ENCODE measurements at regions not wholly inside any gene's neighbourhood (a gene's known extent, or its start where the extent isn't known, plus 50 kb on each side); places are given as distances from the start of the nearest gene placed in this dataset.

- Histone ChIP-seq H3K27me3 (ENCODE audit: low read length) (no peaks in the 10 kb centered on the region), H3K4me1 (ENCODE audit: insufficient read depth, low read length) (no peaks in the 10 kb centered on the region), H3F3A (ENCODE audit: low read length, unreplicated experiment) (no peaks in the 10 kb centered on the region), H3K9ac (ENCODE audit: low read length) (no peak overlapping the region), H3K4me3 (ENCODE audit: low read length) (no peak overlapping the region), H2AFZ (ENCODE audit: low read length) (no peak overlapping the region), H3K36me3 (ENCODE audit: low read depth, low read length) (no peaks in the 10 kb centered on the region), H3K9me3 (ENCODE audit: low read length) (no peaks in the 10 kb centered on the region), H3K9me2 (replicated peaks; ENCODE audit: low read length) (no peaks in the 10 kb centered on the region), H4K20me1 (ENCODE audit: low read length) (no peaks in the 10 kb centered on the region), H3K4me2 (ENCODE audit: low read length) (no peak overlapping the region), H3K79me2 (ENCODE audit: low read length) (no peaks in the 10 kb centered on the region), H3K27ac (ENCODE audit: low read length) (no peak overlapping the region)
- ChIA-PET POLR2A (ENCODE audit: unreplicated experiment) (no interaction called here), CTCF (no interaction called here)
- TF ChIP-seq EZH2phosphoT487 (IDR thresholded peaks at IDR 0.05; ENCODE audit: borderline replicate concordance, low read length), result no peak
- no peak for TF ChIP-seq CTCF (conservative IDR thresholded peaks at IDR 0.05; ENCODE audit: low read depth, low read length)
- TF ChIP-seq EZH2 (IDR thresholded peaks at IDR 0.05; ENCODE audit: low read length, unreplicated experiment), result no peak
- no peak for DNase-seq
- BruUV-seq (replicated peaks), result no TSS peak
- intact Hi-C loops (cut with micrococcal nuclease), result no loop called here
- no peak for ATAC-seq
These were observed 68.9 kb upstream of the PHACTR2 start for GRCh38 chr6:143608906-143609305.

- DNase-seq (no peak), ATAC-seq (no peak)
- Histone ChIP-seq H3K9me2 (replicated peaks; ENCODE audit: low read length) (no peaks in the 10 kb centered on the region), H3K9ac (ENCODE audit: low read length) (no peak overlapping the region), H3K27me3 (ENCODE audit: low read length) (no peaks in the 10 kb centered on the region), H3K4me3 (ENCODE audit: low read length) (no peak overlapping the region), H3K36me3 (ENCODE audit: low read depth, low read length) (no peaks in the 10 kb centered on the region), H4K20me1 (ENCODE audit: low read length) (no peaks in the 10 kb centered on the region), H3K27ac (ENCODE audit: low read length) (no peak overlapping the region), H3K4me2 (ENCODE audit: low read length) (no peak overlapping the region), H2AFZ (ENCODE audit: low read length) (no peak overlapping the region), H3K4me1 (ENCODE audit: insufficient read depth, low read length) (no peaks in the 10 kb centered on the region), H3F3A (ENCODE audit: low read length, unreplicated experiment) (no peaks in the 10 kb centered on the region), H3K9me3 (ENCODE audit: low read length) (no peaks in the 10 kb centered on the region), H3K79me2 (ENCODE audit: low read length) (no peaks in the 10 kb centered on the region)
- BruUV-seq (replicated peaks), result no TSS peak
- intact Hi-C loops (cut with micrococcal nuclease), result no loop called here
- no peak for TF ChIP-seq EZH2phosphoT487 (IDR thresholded peaks at IDR 0.05; ENCODE audit: borderline replicate concordance, low read length)
- TF ChIP-seq EZH2 (IDR thresholded peaks at IDR 0.05; ENCODE audit: low read length, unreplicated experiment), result no peak
- TF ChIP-seq CTCF (conservative IDR thresholded peaks at IDR 0.05; ENCODE audit: low read depth, low read length), result no peak
- POLR2A ChIA-PET (ENCODE audit: unreplicated experiment), result no interaction called here
- CTCF ChIA-PET, result no interaction called here
These were observed 69.8 kb upstream of the PHACTR2 start for GRCh38 chr6:143607974-143608373.

- DNase-seq, result no peak
- TF ChIP-seq CTCF (conservative IDR thresholded peaks at IDR 0.05; ENCODE audit: low read depth, low read length), result no peak
- TF ChIP-seq EZH2phosphoT487 (IDR thresholded peaks at IDR 0.05; ENCODE audit: borderline replicate concordance, low read length), result no peak
- TF ChIP-seq EZH2 (IDR thresholded peaks at IDR 0.05; ENCODE audit: low read length, unreplicated experiment), result no peak
- intact Hi-C loops (cut with micrococcal nuclease), result no loop called here
- ChIA-PET POLR2A (ENCODE audit: unreplicated experiment) (no interaction called here), CTCF (no interaction called here)
- no peaks in the 10 kb centered on the region for H3K36me3 ChIP-seq (ENCODE audit: low read depth, low read length)
- no peak overlapping the region for H3K4me3 ChIP-seq (ENCODE audit: low read length)
- no peaks in the 10 kb centered on the region for H3K9me3 ChIP-seq (ENCODE audit: low read length)
- no peak overlapping the region for H3K4me2 ChIP-seq (ENCODE audit: low read length)
- no peaks in the 10 kb centered on the region for H3K9me2 ChIP-seq (replicated peaks; ENCODE audit: low read length)
- H3K27ac ChIP-seq (ENCODE audit: low read length), result no peak overlapping the region
- BruUV-seq (replicated peaks), result no TSS peak
- H2AFZ ChIP-seq (ENCODE audit: low read length), result no peak overlapping the region
- no peaks in the 10 kb centered on the region for H3K4me1 ChIP-seq (ENCODE audit: insufficient read depth, low read length)
- H4K20me1 ChIP-seq (ENCODE audit: low read length), result no peaks in the 10 kb centered on the region
- no peaks in the 10 kb centered on the region for H3K27me3 ChIP-seq (ENCODE audit: low read length)
- H3K79me2 ChIP-seq (ENCODE audit: low read length), result no peaks in the 10 kb centered on the region
- H3K9ac ChIP-seq (ENCODE audit: low read length), result no peak overlapping the region
- H3F3A ChIP-seq (ENCODE audit: low read length, unreplicated experiment), result no peaks in the 10 kb centered on the region
- ATAC-seq, result no peak
These were observed 70.6 kb upstream of the PHACTR2 start for GRCh38 chr6:143607168-143607567.
